Hepatocyte (in vitro differentiated cells): ENCODE measurements at regions not wholly inside any gene's neighbourhood (a gene's known extent, or its start where the extent isn't known, plus 50 kb on each side); places are given as distances from the start of the nearest gene placed in this dataset.

Experiments used
- DNase-seq: peaks from one replicate; pipeline ENCODE4 v3.0.0-alpha.2; 2016; ENCODE audit warnings: low spot score
- H2AFZ ChIP-seq: fragments of 200-600 bp; sonication (generic); 2 replicates; pipeline ENCODE4 v1.6.0; 2016; ENCODE audit warnings: antibody characterized with exemption, mild to moderate bottlenecking
- H3K27ac ChIP-seq: fragments of 200-600 bp; sonication (generic); 2 replicates; pipeline ENCODE4 v1.5.1; 2016; ENCODE audit warnings: mild to moderate bottlenecking
- H3K27me3 ChIP-seq: fragments of 200-600 bp; sonication (generic); 2 replicates; pipeline ENCODE4 v1.6.1; 2016
- H3K36me3 ChIP-seq: fragments of 200-600 bp; sonication (generic); replicated peaks from 2 replicates; pipeline ENCODE4 v1.5.1; 2016; ENCODE audit warnings: low read depth; ENCODE audit not compliant: insufficient read depth
- H3K4me1 ChIP-seq: fragments of 200-600 bp; sonication (generic); 2 replicates; pipeline ENCODE4 v1.5.1; 2016; ENCODE audit warnings: mild to moderate bottlenecking, moderate library complexity; ENCODE audit not compliant: insufficient read depth
- H3K4me2 ChIP-seq: fragments of 200-600 bp; sonication (generic); 2 replicates; pipeline ENCODE4 v1.6.0; 2016
- H3K4me3 ChIP-seq: fragments of 200-600 bp; sonication (generic); 2 replicates; pipeline ENCODE4 v1.5.1; 2016; ENCODE audit warnings: mild to moderate bottlenecking
- H3K79me2 ChIP-seq: fragments of 200-600 bp; sonication (generic); 2 replicates; pipeline ENCODE4 v1.6.0; 2017; ENCODE audit warnings: mild to moderate bottlenecking
- H3K9me2 ChIP-seq: fragments of 200-600 bp; sonication (generic); replicated peaks from 2 replicates; pipeline ENCODE4 v1.6.0; 2017; ENCODE audit warnings: mild to moderate bottlenecking; ENCODE audit not compliant: insufficient read depth
- H3K9me3 ChIP-seq: fragments of 200-600 bp; sonication (generic); 2 replicates; pipeline ENCODE4 v1.5.1; 2016; ENCODE audit warnings: low read depth, mild to moderate bottlenecking
- H4K20me1 ChIP-seq: fragments of 200-600 bp; sonication (generic); 2 replicates; pipeline ENCODE4 v1.6.0; 2016; ENCODE audit warnings: mild to moderate bottlenecking; ENCODE audit not compliant: insufficient read depth, poor library complexity, severe bottlenecking
- EZH2 ChIP-seq: fragments of 200-600 bp; sonication (generic); IDR thresholded peaks from 2 replicates; pipeline ENCODE4 v1.6.1; 2016; ENCODE audit warnings: antibody characterized with exemption, mild to moderate bottlenecking, borderline replicate concordance
- EZH2phosphoT487 ChIP-seq: fragments of 200-600 bp; sonication (generic); IDR thresholded peaks from one replicate; pipeline ENCODE4 v1.6.1; 2018; ENCODE audit warnings: antibody characterized with exemption, mild to moderate bottlenecking, low read depth, moderate library complexity; ENCODE audit not compliant: unreplicated experiment, severe bottlenecking
- WGBS: methylation state at CpG from one replicate; pipeline ENCODE4 v1.1.6; 2016; ENCODE audit warnings: low lambda C conversion rate; ENCODE audit errors: missing lambda C conversion rate; 5-methylcytosine and 5-hydroxymethylcytosine counted together
- TF ChIP-seq, protein P1 (sequence below): fragments of 200-600 bp; sonication (generic); IDR thresholded peaks from 2 replicates; pipeline ENCODE4 v1.5.1; 2016; ENCODE audit warnings: antibody characterized with exemption, mild to moderate bottlenecking; ENCODE audit not compliant: poor library complexity

DNA sequence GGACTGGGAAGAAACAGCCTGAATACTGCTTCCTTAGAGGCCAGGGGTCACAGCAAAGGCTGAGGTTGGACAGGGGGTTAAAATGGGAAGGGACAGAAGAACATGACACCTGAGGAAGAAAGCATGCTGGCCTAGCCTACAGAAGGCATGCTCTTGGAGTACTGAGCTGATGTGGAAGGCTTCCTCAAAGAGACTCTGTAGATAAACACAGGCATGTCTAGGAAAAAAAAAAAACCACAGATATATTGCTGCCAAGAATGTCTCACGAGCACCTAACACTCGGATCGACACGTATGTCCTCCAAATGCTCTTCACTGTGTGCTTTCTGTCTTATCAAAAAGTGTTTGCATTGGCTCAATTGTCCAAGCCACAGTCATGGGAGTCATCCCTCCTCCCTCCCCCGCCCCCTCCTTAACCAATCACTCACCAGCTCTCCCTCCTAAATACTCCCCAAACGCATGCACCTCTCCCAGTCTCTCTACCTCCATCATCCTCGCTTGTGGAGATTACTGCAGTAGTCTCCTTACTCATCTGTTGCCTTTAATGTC is 101.1 kb upstream of the LRFN2 start:
- WGBS: 56% methylated on average over 7 of the region's 7 CpGs
- TF ChIP-seq EZH2phosphoT487 (no peak), EZH2 (no peak)
- TF ChIP-seq, protein P1, sequence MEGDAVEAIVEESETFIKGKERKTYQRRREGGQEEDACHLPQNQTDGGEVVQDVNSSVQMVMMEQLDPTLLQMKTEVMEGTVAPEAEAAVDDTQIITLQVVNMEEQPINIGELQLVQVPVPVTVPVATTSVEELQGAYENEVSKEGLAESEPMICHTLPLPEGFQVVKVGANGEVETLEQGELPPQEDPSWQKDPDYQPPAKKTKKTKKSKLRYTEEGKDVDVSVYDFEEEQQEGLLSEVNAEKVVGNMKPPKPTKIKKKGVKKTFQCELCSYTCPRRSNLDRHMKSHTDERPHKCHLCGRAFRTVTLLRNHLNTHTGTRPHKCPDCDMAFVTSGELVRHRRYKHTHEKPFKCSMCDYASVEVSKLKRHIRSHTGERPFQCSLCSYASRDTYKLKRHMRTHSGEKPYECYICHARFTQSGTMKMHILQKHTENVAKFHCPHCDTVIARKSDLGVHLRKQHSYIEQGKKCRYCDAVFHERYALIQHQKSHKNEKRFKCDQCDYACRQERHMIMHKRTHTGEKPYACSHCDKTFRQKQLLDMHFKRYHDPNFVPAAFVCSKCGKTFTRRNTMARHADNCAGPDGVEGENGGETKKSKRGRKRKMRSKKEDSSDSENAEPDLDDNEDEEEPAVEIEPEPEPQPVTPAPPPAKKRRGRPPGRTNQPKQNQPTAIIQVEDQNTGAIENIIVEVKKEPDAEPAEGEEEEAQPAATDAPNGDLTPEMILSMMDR: no peak
- H3K4me3 ChIP-seq: no peak overlapping the region

DNA sequence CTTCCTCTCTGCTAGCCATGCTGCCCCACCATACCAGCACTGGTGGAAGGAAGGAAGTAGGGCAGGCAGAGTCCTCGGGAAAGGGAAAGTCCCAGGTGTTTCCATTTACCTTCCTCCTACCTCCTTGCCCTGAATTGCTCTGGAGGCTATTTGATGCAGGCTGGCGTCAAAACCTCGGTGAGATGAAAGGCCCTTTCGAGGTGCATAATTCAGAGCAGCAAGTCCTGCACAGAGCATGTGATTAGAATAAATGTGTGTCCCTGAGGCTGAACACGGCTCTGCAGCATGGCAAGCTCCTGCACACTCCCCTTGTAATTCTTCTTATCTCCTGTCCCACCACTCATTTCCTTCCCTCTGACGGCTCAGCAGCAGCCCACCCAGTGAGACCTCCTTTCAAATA is 98.7 kb upstream of the LRFN2 start:
- Histone ChIP-seq H3K27ac (no peak overlapping the region), H2AFZ (no peak overlapping the region), H3K4me3 (no peak overlapping the region), H3K4me1 (peaks cover 5% of the 10 kb centered on the region), H3K9me3 (no peaks in the 10 kb centered on the region), H3K79me2 (no peaks in the 10 kb centered on the region), H3K36me3 (no peaks in the 10 kb centered on the region), H3K4me2 (no peak overlapping the region), H3K9me2 (no peaks in the 10 kb centered on the region), H3K27me3 (no peaks in the 10 kb centered on the region), H4K20me1 (no peaks in the 10 kb centered on the region)
- TF ChIP-seq, protein P1: no peak
- DNase-seq: no peak
- 50% methylated on average over 6 of the region's 6 CpGs for WGBS

More for the DNA sequence above, 101.1 kb upstream of the LRFN2 start:
- Histone ChIP-seq H3K27ac (no peak overlapping the region), H3K9me3 (no peaks in the 10 kb centered on the region), H3K4me2 (no peak overlapping the region), H2AFZ (no peak overlapping the region), H3K9me2 (no peaks in the 10 kb centered on the region), H3K27me3 (no peaks in the 10 kb centered on the region), H3K4me1 (peaks cover 5% of the 10 kb centered on the region), H3K36me3 (no peaks in the 10 kb centered on the region), H3K79me2 (no peaks in the 10 kb centered on the region), H4K20me1 (no peaks in the 10 kb centered on the region)
- DNase-seq: no peak

DNA sequence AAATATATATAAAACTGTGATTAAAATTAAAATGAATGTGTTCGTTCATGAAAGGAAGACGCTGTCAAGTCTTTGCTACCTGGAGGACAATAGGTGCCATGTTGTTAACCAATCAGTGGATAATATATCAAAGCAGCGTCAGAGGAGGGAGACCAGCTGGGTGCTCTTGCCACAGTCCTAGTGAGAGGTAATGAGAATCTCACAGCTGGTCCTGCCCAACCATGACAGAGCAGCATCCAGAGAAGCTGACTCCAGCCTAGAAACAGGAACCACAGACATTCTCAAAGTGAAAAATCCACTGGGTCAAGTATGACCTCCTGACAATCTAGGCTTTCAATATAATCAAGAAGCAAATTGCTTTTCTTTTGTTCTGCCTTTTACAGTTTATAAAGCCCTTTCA is 94.5 kb upstream of the LRFN2 start:
- Histone ChIP-seq H3K79me2 (no peaks in the 10 kb centered on the region), H3K4me2 (no peak overlapping the region), H3K27me3 (no peaks in the 10 kb centered on the region), H3K9me3 (no peaks in the 10 kb centered on the region), H2AFZ (no peak overlapping the region), H3K27ac (no peak overlapping the region), H3K36me3 (no peaks in the 10 kb centered on the region), H3K4me3 (no peak overlapping the region), H3K4me1 (no peaks in the 10 kb centered on the region), H3K9me2 (no peaks in the 10 kb centered on the region), H4K20me1 (no peaks in the 10 kb centered on the region)
- DNase-seq: no peak
- TF ChIP-seq EZH2 (no peak), EZH2phosphoT487 (no peak)
- TF ChIP-seq, protein P1: no peak
- WGBS: 93% methylated on average over 3 of the region's 3 CpGs

GRCh38 chr6:40678941-40679340 is 91.8 kb upstream of the LRFN2 start:
- H3K79me2 ChIP-seq: no peaks in the 10 kb centered on the region
- no peaks in the 10 kb centered on the region for H3K9me3 ChIP-seq
- H3K4me2 ChIP-seq: no peak overlapping the region
- no peak overlapping the region for H3K4me3 ChIP-seq
- H3K27me3 ChIP-seq: no peaks in the 10 kb centered on the region
- H2AFZ ChIP-seq: no peak overlapping the region
- no peaks in the 10 kb centered on the region for H3K4me1 ChIP-seq
- WGBS: 85% methylated on average over 6 of the region's 6 CpGs
- TF ChIP-seq, protein P1: no peak
- TF ChIP-seq EZH2 (no peak), EZH2phosphoT487 (no peak)
- H3K36me3 ChIP-seq: no peaks in the 10 kb centered on the region
- no peaks in the 10 kb centered on the region for H3K9me2 ChIP-seq
- H4K20me1 ChIP-seq: no peaks in the 10 kb centered on the region
- no peak for DNase-seq
- H3K27ac ChIP-seq: no peak overlapping the region
